Left cardiac atrium (tissue), 4 donors: ENCODE measurements at regions not wholly inside any gene's neighbourhood (a gene's known extent, or its start where the extent isn't known, plus 50 kb on each side); places are given as distances from the start of the nearest gene placed in this dataset.

Experiments
- ATAC-seq, 2 donors: fragments of 200-7000 bp; cut with Tn5 transposase; one replicate each; pipeline ENCODE4 v1.9.1; 2020; ENCODE audit warnings: mild to moderate bottlenecking in 2 of 2, moderate library complexity in 2 of 2
- DNase-seq: peaks from one replicate; pipeline ENCODE4 v3.0.0-alpha.2; 2020
- intact Hi-C, 2 donors: fragments of 100-400 bp; cut with DNase I; formaldehyde crosslinking; loops; one replicate each; pipeline versions ENCODE4 v1.14.1 to v1.15.1; 2022 to 2023
- donor health status: DM: no; HTN: yes; CAD: no.
- donor health status: DM: no; HTN: yes; CAD: no; lungs with severe emphysema.
- donor health status: DM: yes; HTN: yes; CAD: no.
- donor health status: Dilated cardiomyopathy.

- ATAC-seq: no peak
- intact Hi-C loops: no loop called here
- no peak for DNase-seq
Observed at GRCh38 chr7:42987648-42988214, 55.6 kb downstream of the MRPL32 start.

GRCh38 chr7:42991024-42991423 lies 58.8 kb downstream of the MRPL32 start:
- DNase-seq (no peak), ATAC-seq (no peak)
- intact Hi-C loops: no loop called here

- DNase-seq (no peak), ATAC-seq (no peak)
- intact Hi-C loops: no loop called here
Observed at GRCh38 chr7:42991913-42992591, 59.9 kb downstream of the MRPL32 start.

- ATAC-seq (no peak), DNase-seq (no peak)
- intact Hi-C loops: no loop called here
Observed at GRCh38 chr7:42993038-42993437, 60.9 kb downstream of the MRPL32 start.

GRCh38 chr7:42994096-42994495 lies 61.9 kb downstream of the MRPL32 start:
- DNase-seq: no peak
- intact Hi-C loops: no loop called here
- ATAC-seq: no peak

GRCh38 chr7:42997611-42998010 lies 65.4 kb downstream of the MRPL32 start:
- ATAC-seq (no peak), DNase-seq (no peak)
- intact Hi-C loops: no loop called here

GRCh38 chr7:43004082-43004481 lies 71.9 kb downstream of the MRPL32 start:
- ATAC-seq (no peak), DNase-seq (no peak)
- intact Hi-C loops: no loop called here

- no peak for DNase-seq
- intact Hi-C loops: no loop called here
- no peak for ATAC-seq
Observed at GRCh38 chr7:43006008-43006407, 73.8 kb downstream of the MRPL32 start.

- DNase-seq (no peak), ATAC-seq (no peak)
- intact Hi-C loops: no loop called here
Observed at GRCh38 chr7:43010061-43010460, 77.9 kb downstream of the MRPL32 start.

- ATAC-seq (no peak), DNase-seq (no peak)
- intact Hi-C loops: no loop called here
Observed at GRCh38 chr7:43011879-43012278, 79.7 kb downstream of the MRPL32 start.

GRCh38 chr7:43014406-43014805 lies 82.2 kb downstream of the MRPL32 start:
- intact Hi-C loops: no loop called here
- ATAC-seq: no peak
- no peak for DNase-seq

GRCh38 chr7:43015301-43015700 lies 83.1 kb downstream of the MRPL32 start:
- intact Hi-C loops: no loop called here
- ATAC-seq: no peak
- no peak for DNase-seq

- DNase-seq (no peak), ATAC-seq (no peak)
- intact Hi-C loops: no loop called here
Observed at GRCh38 chr7:43018446-43018845, 86.3 kb downstream of the MRPL32 start.

- no peak for ATAC-seq
- intact Hi-C loops: no loop called here
- no peak for DNase-seq
Observed at GRCh38 chr7:43021431-43021830, 89.3 kb downstream of the MRPL32 start.

- intact Hi-C loops: no loop called here
- ATAC-seq: no peak
- DNase-seq: no peak
Observed at GRCh38 chr7:43022008-43022407, 89.8 kb downstream of the MRPL32 start.

GRCh38 chr7:43033369-43033768 lies 79.1 kb upstream of the HECW1 start:
- DNase-seq (no peak), ATAC-seq (no peak)
- intact Hi-C loops: no loop called here

GRCh38 chr7:43034535-43035002 lies 77.9 kb upstream of the HECW1 start:
- DNase-seq (no peak), ATAC-seq (no peak)
- intact Hi-C loops: no loop called here

- intact Hi-C loops: no loop called here
- DNase-seq (no peak), ATAC-seq (no peak)
Observed at GRCh38 chr7:43037531-43037930, 74.9 kb upstream of the HECW1 start.

GRCh38 chr7:43038254-43038653 lies 74.2 kb upstream of the HECW1 start:
- ATAC-seq: peak in 1 of 2 donors; percentile 83
- DNase-seq: no peak
- intact Hi-C loops: no loop called here

- no peak for ATAC-seq
- intact Hi-C loops: no loop called here
- DNase-seq: no peak
Observed at GRCh38 chr7:43039346-43039745, 73.1 kb upstream of the HECW1 start.

- no peak for ATAC-seq
- no peak for DNase-seq
- intact Hi-C loops: no loop called here
Observed at GRCh38 chr7:43040461-43040860, 72.0 kb upstream of the HECW1 start.
